ENCODE measurements at regions not wholly inside any gene's neighbourhood (a gene's known extent, or its start where the extent isn't known, plus 50 kb on each side); places are given as distances from the start of the nearest gene placed in this dataset.

- no peak for DNase-seq
These were observed 208.6 kb upstream of the ANKH start for GRCh38 chr5:15080219-15080618.

- DNase-seq: no peak
These were observed 208.0 kb upstream of the ANKH start for GRCh38 chr5:15079566-15079965.

DNA sequence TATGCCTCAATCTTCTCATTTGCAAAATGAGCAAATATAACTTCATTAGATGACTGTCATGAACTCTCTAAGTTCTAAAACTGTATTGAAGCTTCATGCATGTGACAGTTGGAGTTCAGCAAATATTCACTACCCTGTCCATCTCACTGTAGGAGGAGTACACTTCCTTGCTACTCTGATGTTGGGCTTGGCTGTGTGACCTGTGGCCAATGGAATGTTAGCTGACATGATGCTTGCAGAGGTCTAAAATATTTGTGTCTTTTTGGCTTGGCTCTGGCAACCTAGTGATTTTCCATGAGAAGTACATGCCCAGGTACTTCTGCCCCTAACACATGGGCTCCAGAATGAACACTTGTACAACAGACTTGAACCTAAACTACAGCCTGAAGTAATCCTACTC is 203.1 kb upstream of the ANKH start:
- DNase-seq: no peak

GRCh38 chr5:15073453-15073852 is 201.9 kb upstream of the ANKH start:
- DNase-seq: no peak

DNA sequence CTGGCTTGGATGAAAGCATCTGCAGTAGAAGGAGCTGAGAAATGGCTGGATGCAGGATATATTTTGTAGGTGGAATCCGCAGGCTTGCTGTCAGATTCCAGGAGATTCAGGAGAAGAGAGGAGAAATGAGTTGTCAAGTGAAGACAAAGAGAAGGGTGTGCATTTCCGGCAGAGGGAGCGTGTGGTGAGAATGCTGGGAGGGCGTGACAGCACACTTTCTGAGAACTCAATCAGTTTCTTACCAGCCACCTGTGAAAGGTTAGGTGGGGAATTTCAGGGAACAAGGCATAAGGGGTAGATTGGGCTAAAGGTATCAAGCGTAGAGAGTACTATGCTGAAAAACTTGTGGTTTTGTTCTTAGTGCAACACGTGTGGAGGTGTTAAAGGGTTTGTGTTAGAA is 199.3 kb upstream of the ANKH start:
- DNase-seq: no peak

GRCh38 chr5:15069407-15069905 is 197.9 kb upstream of the ANKH start:
- DNase-seq: no peak

DNA sequence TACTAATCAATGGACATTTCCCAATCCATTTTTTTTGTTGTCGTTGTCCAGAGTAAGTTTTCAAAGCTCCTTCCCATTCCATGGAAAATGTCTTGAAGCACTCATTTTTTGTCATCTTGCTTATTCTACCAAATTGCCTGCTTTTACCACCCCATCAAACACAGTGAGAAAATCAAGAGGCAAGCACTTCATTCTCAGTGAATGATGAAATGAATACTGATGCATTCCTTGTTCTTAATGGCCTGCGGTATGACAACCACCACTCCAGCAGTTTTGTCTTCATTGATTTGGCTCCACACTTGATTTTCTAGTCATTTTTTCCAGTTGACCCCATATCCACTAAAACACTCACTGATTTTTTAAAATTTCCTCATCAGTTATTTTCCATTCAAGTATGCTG is 193.5 kb upstream of the ANKH start:
- no peak for DNase-seq

GRCh38 chr5:15064396-15064795 is 192.8 kb upstream of the ANKH start:
- no peak for DNase-seq

DNA sequence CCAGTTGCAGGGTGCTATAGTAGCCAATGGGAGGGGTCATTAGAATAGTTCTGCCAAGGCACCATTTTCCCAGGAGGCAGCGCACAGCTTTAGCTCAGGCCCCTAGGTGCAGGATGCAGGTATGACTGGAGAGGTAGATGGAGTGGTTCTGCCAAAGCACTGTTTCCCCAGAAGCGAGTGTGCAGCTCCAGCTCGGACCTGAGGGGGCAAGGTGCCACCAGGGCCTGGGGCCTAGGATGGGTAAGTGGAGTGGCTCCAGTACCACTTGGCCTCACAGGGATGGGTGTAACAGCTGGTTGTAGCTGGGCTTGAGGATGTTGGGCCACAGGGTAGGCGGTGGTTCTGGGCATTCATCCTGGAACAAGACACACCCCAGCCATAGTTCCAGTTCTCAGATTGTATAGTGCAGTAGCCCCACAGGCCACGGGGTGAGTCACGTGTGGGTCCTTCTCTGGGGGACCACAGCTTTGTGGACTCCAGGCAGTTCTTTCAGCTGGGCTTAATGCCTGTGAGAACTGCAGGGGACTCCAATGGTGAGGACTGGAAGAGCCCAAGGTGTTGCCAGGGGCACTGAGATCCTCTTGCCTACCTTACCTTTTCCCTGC is 185.5 kb upstream of the ANKH start:
- no peak for DNase-seq

DNA sequence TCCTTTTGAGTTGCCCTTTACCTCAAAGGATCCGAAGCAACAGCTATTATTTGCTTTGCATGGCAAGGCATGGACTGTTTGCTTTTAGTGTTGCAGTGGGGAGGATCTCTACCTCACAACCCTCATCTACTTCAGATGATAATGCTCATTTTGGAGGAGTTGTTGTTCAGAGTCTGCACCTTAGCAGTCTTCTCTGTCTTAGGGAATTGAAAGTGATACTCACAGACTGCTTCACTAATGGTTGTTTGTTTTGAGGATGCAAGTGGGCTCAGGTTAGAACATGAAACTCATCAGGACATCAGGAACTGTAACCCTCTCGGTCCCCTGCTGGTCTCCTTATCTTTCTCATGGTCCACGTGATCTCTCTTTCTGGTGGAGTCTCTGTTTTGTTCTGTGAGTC is 172.9 kb upstream of the ANKH start:
- DNase-seq: no peak

GRCh38 chr5:15037247-15037908 is 165.8 kb upstream of the ANKH start:
- no peak for DNase-seq

DNA sequence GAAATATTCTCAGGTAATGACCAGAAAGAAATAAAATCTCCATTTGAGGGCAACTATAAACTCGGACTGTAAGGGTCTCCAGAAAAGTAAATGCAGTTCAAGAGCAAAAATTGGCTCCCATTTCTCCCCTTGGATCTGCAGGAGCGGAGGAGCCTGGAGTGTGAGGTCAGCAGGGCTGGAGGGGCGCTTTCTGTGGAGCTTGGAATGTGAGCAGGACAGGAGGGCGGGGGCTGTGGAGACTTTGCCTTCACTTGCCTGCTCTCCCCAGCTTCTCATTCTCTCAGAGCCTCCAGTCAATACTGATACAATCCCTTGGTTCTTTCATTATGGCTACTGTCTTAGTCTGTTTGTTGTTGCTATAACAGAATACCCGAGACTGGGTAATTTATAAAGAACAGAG is 162.8 kb upstream of the ANKH start:
- DNase-seq: no peak

- DNase-seq: no peak
These were observed 159.6 kb upstream of the ANKH start for GRCh38 chr5:15031180-15031579.

DNA sequence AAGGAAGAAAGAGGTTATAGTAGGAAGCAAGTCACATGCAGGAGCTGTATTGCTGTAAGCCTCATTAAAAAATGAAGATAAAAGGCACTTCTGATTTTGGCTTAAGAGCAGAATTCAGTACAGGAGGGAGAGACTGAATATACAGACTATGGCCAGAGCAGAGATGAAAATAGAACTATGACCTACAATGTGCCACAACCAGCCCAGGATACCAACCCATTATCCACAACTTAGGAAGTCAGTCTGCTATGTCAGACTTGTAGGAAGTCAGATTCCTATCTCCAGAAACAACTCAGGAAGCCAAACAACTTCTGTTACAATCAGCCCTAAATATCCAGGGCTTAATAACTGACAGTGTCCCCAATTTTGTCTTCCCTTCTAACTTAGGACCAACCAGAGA is 156.2 kb upstream of the ANKH start:
- DNase-seq: no peak

GRCh38 chr5:15026944-15027343 is 155.4 kb upstream of the ANKH start:
- no peak for DNase-seq

DNA sequence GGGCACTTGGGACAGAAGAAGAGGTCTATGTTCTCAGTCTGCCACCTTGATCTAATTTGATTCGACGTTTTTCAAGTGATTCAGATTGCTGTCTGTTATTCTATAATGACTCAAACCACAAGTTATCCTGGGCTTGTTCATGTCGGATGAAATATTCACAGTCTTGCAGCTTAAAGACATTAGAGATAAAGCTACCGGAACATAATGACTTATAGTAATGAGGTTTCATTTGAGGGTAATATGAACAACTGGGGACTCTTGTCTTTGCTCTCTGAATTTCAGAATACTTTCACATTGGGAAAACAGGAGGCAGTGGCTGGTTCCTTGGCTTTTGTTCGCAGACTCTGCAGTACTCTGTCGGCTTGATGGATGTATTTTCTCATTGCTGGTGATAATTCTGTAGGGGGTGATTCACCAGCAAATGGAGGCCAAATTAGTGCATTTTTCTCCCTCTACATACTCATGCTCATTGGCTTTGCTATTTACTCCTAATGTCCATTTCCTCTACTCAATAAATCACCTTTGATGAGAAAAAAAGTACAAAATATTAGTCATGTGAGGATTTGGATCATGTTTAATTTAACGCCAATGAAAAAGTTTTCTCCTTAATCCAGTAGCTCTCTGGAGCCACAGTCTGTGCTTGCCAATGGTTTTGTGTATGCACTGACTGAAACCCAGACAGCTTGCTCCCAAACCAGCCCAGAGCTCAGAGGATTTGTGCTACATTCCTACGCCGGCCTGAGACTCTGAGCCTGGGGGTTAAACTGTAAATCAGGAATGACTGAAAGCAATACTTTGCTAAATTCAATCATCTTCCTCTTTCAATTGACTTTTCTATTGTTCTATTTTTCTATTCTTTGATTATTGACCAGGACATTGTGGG is 154.7 kb upstream of the ANKH start:
- no peak for DNase-seq

DNA sequence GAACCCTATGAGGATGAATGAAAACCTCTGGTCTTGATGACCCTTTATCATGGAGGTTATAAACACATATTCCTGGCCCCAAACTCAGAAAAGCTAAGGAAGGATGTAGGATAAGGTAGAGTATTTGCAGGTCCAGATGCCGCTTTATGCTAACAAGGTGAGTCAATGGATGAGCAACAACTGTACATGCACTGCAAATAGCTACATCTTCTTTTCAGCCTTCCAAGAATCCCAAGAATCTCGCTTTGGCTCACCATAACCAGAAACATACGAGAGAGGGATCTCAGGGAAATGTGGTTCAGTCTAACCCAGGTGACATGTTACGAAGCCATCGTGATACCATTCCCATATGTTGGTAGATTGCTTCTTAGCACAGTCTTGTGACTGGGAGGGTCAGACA is 152.3 kb upstream of the ANKH start:
- no peak for DNase-seq

GRCh38 chr5:15023266-15023665 is 151.7 kb upstream of the ANKH start:
- no peak for DNase-seq

DNA sequence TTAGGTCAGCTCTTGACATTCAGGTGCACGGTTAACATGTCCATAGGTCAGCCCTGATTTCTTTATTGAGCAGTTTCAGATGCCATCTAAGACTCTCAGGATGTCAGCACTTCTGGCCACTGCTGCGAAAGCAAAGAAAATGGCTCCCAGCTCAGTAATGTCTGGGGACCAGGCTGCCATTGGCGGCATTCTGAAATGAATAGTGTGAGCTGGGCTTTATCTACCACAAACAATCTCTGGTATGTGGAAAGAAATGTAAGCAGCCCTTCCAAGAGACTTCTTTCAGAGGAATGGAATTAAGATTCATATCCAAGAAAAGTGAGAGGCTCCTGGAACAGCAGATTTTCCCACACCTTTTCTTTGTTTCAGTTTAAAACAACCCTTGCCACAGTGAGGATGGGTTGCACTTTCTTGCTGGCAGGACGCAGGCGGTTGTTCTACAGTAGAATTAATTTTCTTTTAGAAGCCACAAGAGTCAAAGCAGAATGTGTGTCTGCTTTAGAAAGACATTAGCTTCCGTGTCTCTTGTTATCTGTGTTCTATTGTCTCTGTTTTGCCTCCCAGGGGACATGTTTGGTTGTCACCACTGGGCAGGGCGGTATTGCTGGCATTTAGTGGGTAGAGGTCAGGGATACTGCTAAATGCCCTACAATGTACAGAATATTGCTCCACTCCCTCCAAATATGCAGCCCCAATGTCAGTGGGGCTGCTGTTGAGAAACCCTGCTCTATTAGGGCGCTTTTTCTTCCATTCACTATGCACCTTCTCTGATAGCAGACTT is 149.9 kb upstream of the ANKH start:
- DNase-seq: no peak

DNA sequence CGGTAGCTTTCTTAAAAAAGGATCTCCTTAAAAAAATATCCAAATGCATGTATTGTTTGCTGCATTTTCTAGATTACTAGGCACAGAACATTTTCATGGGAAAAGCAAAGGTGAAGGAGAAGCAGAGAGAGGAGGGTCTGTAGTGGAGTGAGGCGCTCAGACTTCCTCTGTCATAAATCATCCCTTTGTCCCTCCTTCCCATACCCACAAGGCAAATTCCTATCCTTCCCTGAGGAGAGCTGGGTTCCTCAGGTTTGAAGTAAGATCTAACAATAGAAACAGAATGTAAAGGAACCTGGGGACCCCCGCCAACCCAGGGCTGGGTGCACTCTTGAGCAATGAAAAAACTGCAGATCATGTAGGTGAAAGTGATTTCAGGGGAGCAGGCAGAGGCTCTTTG is 149.2 kb upstream of the ANKH start:
- no peak for DNase-seq

DNA sequence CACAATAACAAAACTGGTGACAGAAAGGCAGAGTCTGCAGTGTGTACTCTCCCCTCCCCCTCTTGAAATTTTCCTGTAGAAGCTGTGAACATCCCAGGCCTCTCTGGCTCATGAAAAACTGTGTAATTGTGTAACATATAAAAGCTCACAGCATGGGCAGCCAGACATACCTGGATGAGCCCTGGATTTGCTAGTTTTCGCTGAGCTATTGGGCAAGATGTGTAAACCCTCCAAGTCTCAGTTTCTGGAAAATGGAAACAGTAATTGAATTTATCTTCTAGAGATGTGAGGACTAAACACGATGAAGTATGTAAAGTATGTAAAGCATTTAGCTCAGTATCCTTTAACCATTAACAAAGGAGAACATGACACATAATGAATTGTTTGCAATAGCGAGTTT is 143.2 kb upstream of the ANKH start:
- no peak for DNase-seq

DNA sequence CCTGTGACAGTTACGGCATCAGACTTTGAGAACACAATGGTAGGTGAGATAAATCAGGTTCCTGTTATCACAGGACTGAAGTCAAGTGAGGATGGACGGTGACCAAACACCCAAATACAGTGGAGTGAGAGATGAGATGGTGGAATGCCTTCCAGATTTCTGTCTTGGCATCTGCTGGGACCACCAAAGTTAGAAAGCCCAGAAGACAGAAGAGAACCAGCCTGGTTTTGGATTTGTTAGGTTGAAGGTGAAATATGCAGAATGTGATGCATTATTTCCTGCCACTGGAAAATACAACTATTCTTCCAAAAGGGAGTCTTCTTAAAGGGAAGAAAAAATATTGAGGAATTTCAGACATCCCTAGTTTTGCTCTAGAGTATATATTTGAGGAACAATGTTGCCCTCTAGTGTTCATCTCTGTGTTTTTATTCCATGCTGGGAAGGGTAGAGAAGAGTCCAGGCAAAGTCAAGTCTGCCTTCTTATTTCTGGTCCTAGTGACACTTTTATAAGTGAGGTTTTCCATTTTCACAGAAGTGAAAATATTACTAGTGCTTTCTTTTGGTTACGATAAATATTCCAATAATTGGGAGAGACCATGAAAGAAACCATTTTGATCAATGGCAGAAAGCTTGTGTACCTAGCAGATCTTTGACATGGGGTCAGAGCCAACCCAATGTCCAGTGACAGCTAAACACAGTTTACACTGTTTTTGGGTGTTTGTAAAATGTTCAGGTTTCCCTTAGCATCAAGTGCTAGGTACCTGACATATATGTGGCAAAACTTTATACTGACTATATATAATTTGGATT is 142.3 kb upstream of the ANKH start:
- no peak for DNase-seq
